ENCODE measurements at regions not wholly inside any gene's neighbourhood (a gene's known extent, or its start where the extent isn't known, plus 50 kb on each side); places are given as distances from the start of the nearest gene placed in this dataset.

GRCh38 chr18:78913395-78913794, 66.2 kb upstream of the SALL3 start:
- TF ChIP-seq POLR2A (IDR thresholded peaks at IDR 0.05), result no peak
- TF ChIP-seq, protein P1, sequence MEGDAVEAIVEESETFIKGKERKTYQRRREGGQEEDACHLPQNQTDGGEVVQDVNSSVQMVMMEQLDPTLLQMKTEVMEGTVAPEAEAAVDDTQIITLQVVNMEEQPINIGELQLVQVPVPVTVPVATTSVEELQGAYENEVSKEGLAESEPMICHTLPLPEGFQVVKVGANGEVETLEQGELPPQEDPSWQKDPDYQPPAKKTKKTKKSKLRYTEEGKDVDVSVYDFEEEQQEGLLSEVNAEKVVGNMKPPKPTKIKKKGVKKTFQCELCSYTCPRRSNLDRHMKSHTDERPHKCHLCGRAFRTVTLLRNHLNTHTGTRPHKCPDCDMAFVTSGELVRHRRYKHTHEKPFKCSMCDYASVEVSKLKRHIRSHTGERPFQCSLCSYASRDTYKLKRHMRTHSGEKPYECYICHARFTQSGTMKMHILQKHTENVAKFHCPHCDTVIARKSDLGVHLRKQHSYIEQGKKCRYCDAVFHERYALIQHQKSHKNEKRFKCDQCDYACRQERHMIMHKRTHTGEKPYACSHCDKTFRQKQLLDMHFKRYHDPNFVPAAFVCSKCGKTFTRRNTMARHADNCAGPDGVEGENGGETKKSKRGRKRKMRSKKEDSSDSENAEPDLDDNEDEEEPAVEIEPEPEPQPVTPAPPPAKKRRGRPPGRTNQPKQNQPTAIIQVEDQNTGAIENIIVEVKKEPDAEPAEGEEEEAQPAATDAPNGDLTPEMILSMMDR (IDR thresholded peaks at IDR 0.05), result no peak
